DOHH2 (cell line): ENCODE measurements at regions not wholly inside any gene's neighbourhood (a gene's known extent, or its start where the extent isn't known, plus 50 kb on each side); places are given as distances from the start of the nearest gene placed in this dataset.
"Not testable (repeated sequence)": the region's sequence is repeated elsewhere in the genome, so short reads cannot be mapped to it uniquely, and the experiment has no call there.

Experiments used
- H3F3A ChIP-seq: fragments of 200-600 bp; sonication (generic), shearing (Covaris generic); 2 replicates; pipeline ENCODE4 v1.6.0; 2016; ENCODE audit warnings: antibody characterized with exemption, mild to moderate bottlenecking; ENCODE audit not compliant: control insufficient read depth, insufficient read depth
- H3K27ac ChIP-seq: fragments of 200-600 bp; sonication (generic); 2 replicates; pipeline ENCODE4 v1.5.1; 2014; ENCODE audit warnings: low read depth, mild to moderate bottlenecking, low read length, moderate library complexity
- H3K27me3 ChIP-seq: fragments of 200-600 bp; sonication (generic); 2 replicates; pipeline ENCODE4 v1.6.1; 2014; ENCODE audit warnings: mild to moderate bottlenecking, low read length, mixed read lengths; ENCODE audit not compliant: control insufficient read depth
- H3K36me3 ChIP-seq: fragments of 200-600 bp; sonication (generic); 2 replicates; pipeline ENCODE4 v1.6.1; 2014; ENCODE audit warnings: mild to moderate bottlenecking, low read length, moderate library complexity, mixed read lengths; ENCODE audit not compliant: control insufficient read depth
- H3K4me1 ChIP-seq: fragments of 200-600 bp; sonication (generic); 2 replicates; pipeline ENCODE4 v1.6.1; 2014; ENCODE audit warnings: mild to moderate bottlenecking, low read length, mixed read lengths; ENCODE audit not compliant: control insufficient read depth
- H3K4me2 ChIP-seq: fragments of 200-600 bp; sonication (generic); 2 replicates; pipeline ENCODE4 v1.6.0; 2014; ENCODE audit warnings: mild to moderate bottlenecking, low read length, moderate library complexity
- H3K4me3 ChIP-seq: fragments of 200-600 bp; sonication (generic); 2 replicates; pipeline ENCODE4 v1.5.1; 2014; ENCODE audit warnings: mild to moderate bottlenecking, low read length, mixed read lengths
- H3K79me2 ChIP-seq: fragments of 200-600 bp; sonication (generic); 2 replicates; pipeline ENCODE4 v1.6.1; 2014; ENCODE audit warnings: mild to moderate bottlenecking, low read length, mixed read lengths; ENCODE audit not compliant: control insufficient read depth
- H3K9me2 ChIP-seq: fragments of 200-600 bp; sonication (generic); replicated peaks from 2 replicates; pipeline ENCODE4 v1.6.1; 2014; ENCODE audit warnings: mild to moderate bottlenecking, low read length, mixed read lengths; ENCODE audit not compliant: control insufficient read depth
- H3K9me3 ChIP-seq: fragments of 200-600 bp; sonication (generic); 2 replicates; pipeline ENCODE4 v1.6.1; 2014; ENCODE audit warnings: antibody characterized with exemption, low read length, mixed read lengths; ENCODE audit not compliant: control insufficient read depth, insufficient read depth
- H4K20me1 ChIP-seq: fragments of 200-600 bp; sonication (generic); 2 replicates; pipeline ENCODE4 v1.6.0; 2014; ENCODE audit warnings: low read depth, mild to moderate bottlenecking, antibody characterized with exemption, low read length, moderate library complexity; ENCODE audit not compliant: control insufficient read depth, insufficient read depth
- EZH2phosphoT487 ChIP-seq: fragments of 200-600 bp; sonication (generic); IDR thresholded peaks from 2 replicates; pipeline ENCODE4 v1.6.1; 2017; ENCODE audit warnings: borderline replicate concordance, mild to moderate bottlenecking, antibody characterized with exemption, low read length, moderate library complexity, mixed read lengths
- TF ChIP-seq, protein P1 (sequence below): fragments of 200-600 bp; sonication (generic); IDR thresholded peaks from one replicate; pipeline ENCODE4 v1.5.1; 2014; ENCODE audit warnings: antibody characterized with exemption, mild to moderate bottlenecking, low read depth, low read length; ENCODE audit not compliant: poor library complexity, severe bottlenecking

DNA sequence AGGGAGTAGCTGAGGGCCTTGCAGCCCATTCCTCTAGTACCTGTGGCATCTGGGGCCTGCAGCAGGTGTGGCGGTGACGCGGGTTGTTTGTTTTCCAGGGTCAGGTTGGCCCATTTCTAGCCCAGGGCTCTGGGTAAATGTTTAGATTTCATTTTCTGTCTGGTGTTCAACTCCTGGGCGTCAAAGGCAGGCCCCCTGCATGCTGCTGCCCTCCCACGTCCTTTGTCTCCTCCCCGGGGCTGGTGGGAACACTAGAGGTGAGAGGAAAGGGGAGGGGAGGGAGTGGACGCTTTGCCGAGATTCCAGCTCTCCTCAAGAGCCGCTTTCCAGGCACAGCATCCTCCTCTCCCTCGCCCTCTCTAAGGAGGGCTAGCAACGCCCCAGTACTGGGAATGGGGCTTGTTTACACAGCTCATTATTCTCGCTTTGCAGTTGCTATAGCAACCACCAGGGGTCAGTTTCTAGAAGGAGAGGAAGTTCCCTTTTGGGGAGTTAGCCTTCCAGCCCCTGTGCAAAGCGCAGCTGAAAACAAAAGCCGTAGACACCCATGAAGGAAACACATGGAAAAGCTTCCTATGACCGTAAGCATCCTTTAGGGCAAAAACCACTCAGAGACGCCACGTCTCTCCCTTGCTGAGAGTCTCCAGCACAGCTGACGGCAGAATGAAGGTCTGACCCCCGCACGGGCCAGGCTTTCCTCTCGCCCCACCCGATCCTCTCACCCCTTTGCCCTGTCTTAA is 170.6 kb downstream of the LY86 start:
- no peaks in the 10 kb centered on the region for H3F3A ChIP-seq
- H3K27ac ChIP-seq: no peak overlapping the region
- H3K79me2 ChIP-seq: no peaks in the 10 kb centered on the region
- H3K9me2 ChIP-seq: no peaks in the 10 kb centered on the region
- no peak overlapping the region for H3K4me2 ChIP-seq
- no peak overlapping the region for H3K4me3 ChIP-seq
- no peaks in the 10 kb centered on the region for H3K9me3 ChIP-seq
- no peaks in the 10 kb centered on the region for H3K27me3 ChIP-seq
- H3K36me3 ChIP-seq: no peaks in the 10 kb centered on the region
- H4K20me1 ChIP-seq: no peaks in the 10 kb centered on the region
- no peak for TF ChIP-seq EZH2phosphoT487
- TF ChIP-seq, protein P1, sequence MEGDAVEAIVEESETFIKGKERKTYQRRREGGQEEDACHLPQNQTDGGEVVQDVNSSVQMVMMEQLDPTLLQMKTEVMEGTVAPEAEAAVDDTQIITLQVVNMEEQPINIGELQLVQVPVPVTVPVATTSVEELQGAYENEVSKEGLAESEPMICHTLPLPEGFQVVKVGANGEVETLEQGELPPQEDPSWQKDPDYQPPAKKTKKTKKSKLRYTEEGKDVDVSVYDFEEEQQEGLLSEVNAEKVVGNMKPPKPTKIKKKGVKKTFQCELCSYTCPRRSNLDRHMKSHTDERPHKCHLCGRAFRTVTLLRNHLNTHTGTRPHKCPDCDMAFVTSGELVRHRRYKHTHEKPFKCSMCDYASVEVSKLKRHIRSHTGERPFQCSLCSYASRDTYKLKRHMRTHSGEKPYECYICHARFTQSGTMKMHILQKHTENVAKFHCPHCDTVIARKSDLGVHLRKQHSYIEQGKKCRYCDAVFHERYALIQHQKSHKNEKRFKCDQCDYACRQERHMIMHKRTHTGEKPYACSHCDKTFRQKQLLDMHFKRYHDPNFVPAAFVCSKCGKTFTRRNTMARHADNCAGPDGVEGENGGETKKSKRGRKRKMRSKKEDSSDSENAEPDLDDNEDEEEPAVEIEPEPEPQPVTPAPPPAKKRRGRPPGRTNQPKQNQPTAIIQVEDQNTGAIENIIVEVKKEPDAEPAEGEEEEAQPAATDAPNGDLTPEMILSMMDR: peak; percentile 55
- H3K4me1 ChIP-seq: 0 out of 2 replicates have a peak, but pooled peaks cover 3% of the 10 kb centered on the region

DNA sequence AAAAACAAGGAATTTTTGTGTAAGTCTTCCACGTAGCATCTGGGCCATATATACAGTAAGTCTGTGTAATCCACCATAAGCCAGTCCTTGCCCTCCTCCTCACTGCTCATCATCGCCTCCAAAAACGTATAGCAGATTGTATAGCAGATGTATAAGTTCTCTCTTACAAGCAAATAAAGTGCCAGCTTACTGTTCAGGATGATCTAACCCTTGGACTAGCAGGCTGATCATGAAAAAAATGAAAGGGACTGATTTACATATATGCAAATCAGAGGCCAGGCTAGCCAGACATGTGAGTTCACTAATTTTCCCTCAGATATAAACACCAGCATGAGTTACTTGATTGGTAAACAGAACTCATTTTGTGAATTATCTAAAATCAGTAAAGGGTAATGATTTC is 171.5 kb downstream of the LY86 start:
- 0 out of 2 replicates have a peak, but pooled peaks cover 3% of the 10 kb centered on the region for H3K4me1 ChIP-seq
- no peak overlapping the region for H3K4me3 ChIP-seq
- H3K9me2 ChIP-seq: no peaks in the 10 kb centered on the region
- no peaks in the 10 kb centered on the region for H3K79me2 ChIP-seq
- H3K36me3 ChIP-seq: no peaks in the 10 kb centered on the region
- no peaks in the 10 kb centered on the region for H4K20me1 ChIP-seq
- no peaks in the 10 kb centered on the region for H3K27me3 ChIP-seq
- TF ChIP-seq, protein P1: no peak
- TF ChIP-seq EZH2phosphoT487: no peak
- H3K27ac ChIP-seq: no peak overlapping the region
- no peaks in the 10 kb centered on the region for H3K9me3 ChIP-seq
- no peaks in the 10 kb centered on the region for H3F3A ChIP-seq
- no peak overlapping the region for H3K4me2 ChIP-seq

DNA sequence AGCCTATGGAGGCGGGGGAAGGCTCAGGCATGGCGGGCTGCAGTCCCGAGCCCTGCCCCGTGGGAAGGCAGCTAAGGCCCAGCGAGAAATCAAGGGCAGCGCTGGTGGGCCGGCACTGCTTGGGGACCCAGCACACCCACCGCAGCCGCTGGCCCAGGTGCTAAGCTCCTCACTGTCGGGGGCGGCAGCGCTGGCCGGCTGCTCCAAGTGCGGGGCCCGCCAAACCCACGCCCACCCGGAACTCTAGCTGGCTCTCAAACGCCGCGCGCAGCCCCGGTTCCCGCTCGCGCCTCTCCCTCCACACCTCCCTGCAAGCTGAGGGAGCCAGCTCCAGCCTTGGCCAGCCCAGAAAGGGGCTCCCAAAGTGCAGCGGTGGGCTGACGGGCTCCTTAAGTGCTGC is 174.0 kb downstream of the LY86 start:
- not testable (repeated sequence) for H3F3A ChIP-seq

DNA sequence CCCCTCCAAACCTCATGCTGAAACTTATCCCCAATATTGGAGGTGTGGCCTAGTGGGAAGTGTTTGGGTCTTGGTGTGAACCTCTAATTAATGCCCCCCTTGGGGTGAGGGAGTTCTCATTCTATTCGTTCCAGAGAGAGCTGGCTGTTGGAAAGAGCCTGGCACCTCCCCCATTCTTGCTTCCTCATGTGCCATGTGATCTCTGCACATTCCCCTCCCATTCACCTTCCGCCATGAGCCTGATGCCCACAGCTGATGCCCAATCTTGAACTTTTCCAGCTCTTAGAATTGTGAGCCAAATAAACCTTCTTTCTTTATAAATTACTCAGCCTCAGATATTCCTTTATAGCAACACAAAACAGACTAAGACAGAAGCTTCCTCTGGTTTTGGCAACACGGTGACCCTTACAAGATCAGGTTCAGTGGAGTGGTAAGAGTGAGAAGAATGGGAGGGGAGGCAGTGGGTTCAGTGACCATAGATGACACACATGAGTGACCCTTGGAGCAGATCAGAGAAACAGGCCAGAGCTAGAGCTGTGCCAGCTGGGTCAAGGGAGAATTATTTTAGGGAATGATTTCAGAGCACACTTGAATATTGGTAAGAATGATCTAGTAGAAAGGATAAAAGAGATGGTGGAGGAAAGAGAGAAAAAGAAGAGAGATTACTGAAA is 176.4 kb downstream of the LY86 start:
- no peak overlapping the region for H3K4me2 ChIP-seq
- H4K20me1 ChIP-seq: no peaks in the 10 kb centered on the region
- H3K27me3 ChIP-seq: no peaks in the 10 kb centered on the region
- 0 out of 2 replicates have a peak, but pooled peaks cover 2% of the 10 kb centered on the region for H3K4me1 ChIP-seq
- TF ChIP-seq, protein P1: no peak
- TF ChIP-seq EZH2phosphoT487: no peak
- no peaks in the 10 kb centered on the region for H3K79me2 ChIP-seq
- no peak overlapping the region for H3K27ac ChIP-seq
- H3K36me3 ChIP-seq: no peaks in the 10 kb centered on the region
- H3K4me3 ChIP-seq: no peak overlapping the region
- H3F3A ChIP-seq: no peaks in the 10 kb centered on the region
- H3K9me3 ChIP-seq: no peaks in the 10 kb centered on the region
- H3K9me2 ChIP-seq: no peaks in the 10 kb centered on the region

More for the DNA sequence above, 174.0 kb downstream of the LY86 start:
- not testable (repeated sequence) for H3K4me1 ChIP-seq, H3K9me2 ChIP-seq, H3K9me3 ChIP-seq, H3K27me3 ChIP-seq, H3K4me2 ChIP-seq, H3K4me3 ChIP-seq, H3K27ac ChIP-seq, H4K20me1 ChIP-seq, H3K36me3 ChIP-seq, H3K79me2 ChIP-seq
